Suprapubic skin (tissue), 4 donors: ENCODE measurements at regions not wholly inside any gene's neighbourhood (a gene's known extent, or its start where the extent isn't known, plus 50 kb on each side); places are given as distances from the start of the nearest gene placed in this dataset.
"Not testable (repeated sequence)": the region's sequence is repeated elsewhere in the genome, so short reads cannot be mapped to it uniquely, and the experiment has no call there.

Source experiments
- DNase-seq, 2 donors: peaks; one replicate each; pipeline ENCODE4 v3.0.0-alpha.2; 2019; ENCODE audit warnings: low spot score in 2 of 2
- H3K27ac ChIP-seq: fragments of 200-600 bp; sonication (generic); one replicate; pipeline ENCODE4 v1.5.1; 2019
- H3K27me3 ChIP-seq: fragments of 200-600 bp; sonication (generic); one replicate; pipeline ENCODE4 v1.5.1; 2019
- H3K36me3 ChIP-seq: fragments of 200-600 bp; sonication (generic); one replicate; pipeline ENCODE4 v1.5.1; 2019
- H3K4me1 ChIP-seq: fragments of 200-600 bp; sonication (generic); one replicate; pipeline ENCODE4 v1.5.1; 2019
- H3K4me3 ChIP-seq: fragments of 200-600 bp; sonication (generic); one replicate; pipeline ENCODE4 v1.5.1; 2019; ENCODE audit warnings: mild to moderate bottlenecking
- H3K9me3 ChIP-seq: fragments of 200-600 bp; sonication (generic); one replicate; pipeline ENCODE4 v1.5.1; 2019
- CTCF ChIP-seq, 2 donors: fragments of 200-600 bp in 1 of 2; fragments of 450-650 bp in 1 of 2; sonication (generic) in 1 of 2; IDR thresholded peaks; one replicate each; pipeline ENCODE4 v1.5.1; 2016 to 2019; ENCODE audit warnings: antibody characterized with exemption in 2 of 2, mild to moderate bottlenecking in 1 of 2, moderate library complexity in 1 of 2
- EP300 ChIP-seq: sonication (generic); formaldehyde crosslinking; IDR thresholded peaks from one replicate; pipeline ENCODE4 v1.6.1; 2017; ENCODE audit warnings: antibody characterized with exemption
- POLR2A ChIP-seq, 2 donors: fragments of 450-650 bp; IDR thresholded peaks; one replicate each; pipeline ENCODE4 v1.6.1; 2017; ENCODE audit warnings: antibody characterized with exemption in 2 of 2, mild to moderate bottlenecking in 2 of 2, moderate library complexity in 2 of 2
- POLR2AphosphoS5 ChIP-seq, 3 donors: sonication (generic); formaldehyde crosslinking; IDR thresholded peaks; one replicate each; pipeline ENCODE4 v1.6.1; 2017; ENCODE audit warnings: antibody characterized with exemption in 3 of 3
- WGBS: methylation state at CpG from one replicate; pipeline ENCODE4 v1.1.5; 2018; 5-methylcytosine and 5-hydroxymethylcytosine counted together

- peaks cover 10% of the 10 kb centered on the region for H3K9me3 ChIP-seq
- no peak overlapping the region for H3K27ac ChIP-seq
- no peaks in the 10 kb centered on the region for H3K36me3 ChIP-seq
- WGBS = 58% methylated on average over 3 of the region's 3 CpGs
- no peak overlapping the region for H3K4me3 ChIP-seq
- no peaks in the 10 kb centered on the region for H3K4me1 ChIP-seq
- no peak for TF ChIP-seq CTCF (IDR thresholded peaks at IDR 0.05)
- no peak for TF ChIP-seq POLR2A (IDR thresholded peaks at IDR 0.05)
- no peak for TF ChIP-seq POLR2AphosphoS5 (IDR thresholded peaks at IDR 0.05)
- no peak for TF ChIP-seq EP300
- no peaks in the 10 kb centered on the region for H3K27me3 ChIP-seq
- no peak for DNase-seq
These were observed 258.6 kb upstream of the CRIM1 start for GRCh38 chr2:36097022-36097421.

GRCh38 chr2:36091844-36092741 is 263.5 kb upstream of the CRIM1 start:
- not testable (repeated sequence) for H3K4me3 ChIP-seq, H3K27ac ChIP-seq, H3K27me3 ChIP-seq, H3K4me1 ChIP-seq, DNase-seq, H3K36me3 ChIP-seq
- 98% methylated on average over 14 of the region's 26 CpGs for WGBS
- H3K9me3 ChIP-seq = peaks cover 12% of the 10 kb centered on the region

GRCh38 chr2:36088716-36089328 is 266.8 kb upstream of the CRIM1 start:
- WGBS = 100% methylated on average over 2 of the region's 4 CpGs
- H3K27me3 ChIP-seq = no peaks in the 10 kb centered on the region
- no peaks in the 10 kb centered on the region for H3K4me1 ChIP-seq
- no peaks in the 10 kb centered on the region for H3K36me3 ChIP-seq
- peaks cover 6% of the 10 kb centered on the region for H3K9me3 ChIP-seq
- H3K27ac ChIP-seq = no peak overlapping the region
- no peak for TF ChIP-seq CTCF (IDR thresholded peaks at IDR 0.05)
- TF ChIP-seq EP300 = no peak
- TF ChIP-seq POLR2A (IDR thresholded peaks at IDR 0.05) = no peak
- H3K4me3 ChIP-seq = no peak overlapping the region
- peak in 1 of 2 donors; percentile 45 for DNase-seq

DNA sequence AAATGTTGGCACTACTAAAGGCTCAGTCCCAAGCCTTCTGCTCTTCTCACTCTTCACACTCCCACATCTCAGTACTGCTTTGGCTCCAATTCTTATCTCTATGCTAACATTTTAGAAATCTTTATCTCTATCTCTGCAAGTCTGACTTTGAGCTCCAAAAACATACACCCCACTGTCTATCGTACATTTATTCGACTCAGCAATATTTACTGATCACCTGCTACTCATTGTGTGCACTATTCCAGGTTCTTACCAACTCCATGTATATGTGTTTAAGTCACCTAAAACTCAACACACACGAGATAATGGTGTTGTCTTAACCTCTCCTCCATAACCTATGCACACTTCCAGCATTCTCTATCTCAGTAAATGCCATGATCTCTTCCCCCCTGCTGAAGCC is 268.2 kb upstream of the CRIM1 start:
- TF ChIP-seq POLR2A (IDR thresholded peaks at IDR 0.05) (no peak), CTCF (IDR thresholded peaks at IDR 0.05) (no peak), EP300 (no peak), POLR2AphosphoS5 (IDR thresholded peaks at IDR 0.05) (no peak)
- Histone ChIP-seq H3K4me1 (no peaks in the 10 kb centered on the region), H3K36me3 (no peaks in the 10 kb centered on the region), H3K27ac (no peak overlapping the region), H3K4me3 (no peak overlapping the region), H3K27me3 (no peaks in the 10 kb centered on the region), H3K9me3 (peaks cover 5% of the 10 kb centered on the region)
- DNase-seq = no peak
- 77% methylated on average over 3 of the region's 3 CpGs for WGBS

DNA sequence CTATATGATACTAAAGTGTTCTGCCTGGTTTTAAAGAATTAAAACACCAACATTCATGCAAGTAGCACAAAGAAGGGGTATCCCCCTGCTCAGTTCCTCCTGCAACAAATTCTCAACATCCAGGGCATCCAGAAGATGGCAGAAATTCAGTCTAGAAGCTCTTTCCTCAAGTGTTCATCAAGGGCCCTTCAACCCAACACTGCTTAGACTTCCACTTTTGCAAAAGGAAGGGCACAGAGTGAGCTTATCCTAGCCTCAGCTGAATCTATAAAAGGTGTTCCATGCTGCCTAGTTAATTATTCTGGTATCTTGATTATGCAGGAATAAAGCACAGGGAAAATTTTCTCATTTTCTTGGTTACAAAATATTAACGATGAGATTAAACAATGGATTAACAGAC is 275.8 kb upstream of the CRIM1 start:
- no peaks in the 10 kb centered on the region for H3K36me3 ChIP-seq
- no peak overlapping the region for H3K27ac ChIP-seq
- no peak overlapping the region for H3K4me3 ChIP-seq
- no peaks in the 10 kb centered on the region for H3K9me3 ChIP-seq
- DNase-seq = no peak
- no peak for TF ChIP-seq EP300
- no peak for TF ChIP-seq CTCF (IDR thresholded peaks at IDR 0.05)
- TF ChIP-seq POLR2A (IDR thresholded peaks at IDR 0.05) = no peak
- no peak for TF ChIP-seq POLR2AphosphoS5 (IDR thresholded peaks at IDR 0.05)
- 95% methylated on average over 1 of the region's 1 CpG for WGBS
- H3K4me1 ChIP-seq = no peaks in the 10 kb centered on the region
- no peaks in the 10 kb centered on the region for H3K27me3 ChIP-seq
